GM12875 (cell line): ENCODE measurements at regions not wholly inside any gene's neighbourhood (a gene's known extent, or its start where the extent isn't known, plus 50 kb on each side); places are given as distances from the start of the nearest gene placed in this dataset.

Source experiments
- H3K4me3 ChIP-seq: one replicate; pipeline ENCODE4 v1.5.1; 2011; ENCODE audit warnings: low read depth, low read length, control low read depth
- CTCF ChIP-seq: IDR thresholded peaks from 2 replicates; pipeline ENCODE4 v1.5.1; 2011; ENCODE audit warnings: low read depth, mild to moderate bottlenecking, control low read depth, inconsistent platforms, low read length, moderate library complexity, borderline replicate concordance; ENCODE audit not compliant: insufficient read depth

GRCh38 chr13:80239116-80239515 lies 101.8 kb downstream of the SPRY2 start:
- TF ChIP-seq CTCF: no peak
- H3K4me3 ChIP-seq: no peak overlapping the region

- TF ChIP-seq CTCF: no peak
- H3K4me3 ChIP-seq: no peak overlapping the region
Measured at GRCh38 chr13:80237646-80238045, 103.3 kb downstream of the SPRY2 start.

GRCh38 chr13:80235967-80236302 lies 105.0 kb downstream of the SPRY2 start:
- H3K4me3 ChIP-seq: no peak overlapping the region
- no peak for TF ChIP-seq CTCF

GRCh38 chr13:80235166-80235966 lies 105.6 kb downstream of the SPRY2 start:
- H3K4me3 ChIP-seq: no peak overlapping the region
- TF ChIP-seq CTCF: no peak

GRCh38 chr13:80227645-80228044 lies 113.3 kb downstream of the SPRY2 start:
- H3K4me3 ChIP-seq: no peak overlapping the region
- no peak for TF ChIP-seq CTCF

GRCh38 chr13:80226645-80227044 lies 114.3 kb downstream of the SPRY2 start:
- TF ChIP-seq CTCF: no peak
- H3K4me3 ChIP-seq: no peak overlapping the region

GRCh38 chr13:80224468-80224867 lies 116.5 kb downstream of the SPRY2 start:
- TF ChIP-seq CTCF: no peak

More at GRCh38 chr13:80224468-80224867, 116.5 kb downstream of the SPRY2 start:
- no peak overlapping the region for H3K4me3 ChIP-seq
